ENCODE measurements at regions not wholly inside any gene's neighbourhood (a gene's known extent, or its start where the extent isn't known, plus 50 kb on each side); places are given as distances from the start of the nearest gene placed in this dataset.
A peak's percentile ranks its signal among the peaks of the same experiment; 100 is the strongest.

- H3K9ac ChIP-seq (ENCODE audit: insufficient read depth in 1 of 2, low read depth in 2 of 2, low read length in 2 of 2), result 0 out of 4 replicates have a peak overlapping the region, but pooled peaks of 1 of the 2 experiments have one; percentile 20
- ATAC-seq (no peak), DNase-seq (ENCODE audit: extremely low read depth in 1 of 4, low spot score in 3 of 4) (no peak), FAIRE-seq (no peak)
- POLR2A ChIA-PET, result interaction anchor here (0.6 kb wide), 1 partner anchor 106 kb away, joined by 4 read pairs; no protein-coding TSS in a partner anchor
- no peak overlapping the region for H2AFZ ChIP-seq (ENCODE audit: low read depth, low read length)
- WGBS (ENCODE audit: insufficient coverage, low coverage, missing lambda C conversion rate), result 2% methylated on average over 12 of the region's 12 CpGs
- H3K4me1 ChIP-seq (replicated peaks in 1 of 2; ENCODE audit: control insufficient read depth in 2 of 2, insufficient read depth in 2 of 2, low read length in 2 of 2), result no peaks in the 10 kb centered on the region
- BruUV-seq (replicated peaks), result no TSS peak
- H3K79me2 ChIP-seq (ENCODE audit: control insufficient read depth, insufficient read depth, low read length), result no peaks in the 10 kb centered on the region
- intact Hi-C loops (cut with micrococcal nuclease), result no loop called here
- H3K4me2 ChIP-seq (ENCODE audit: insufficient read depth, low read length), result no peak overlapping the region
- peaks cover 2 to 11% of the 10 kb centered on the region in 2 experiments; a peak in 2 of 5 replicates for H3K27me3 ChIP-seq (ENCODE audit: control insufficient read depth in 2 of 2, insufficient read depth in 2 of 2, low read length in 2 of 2)
- H3K27ac ChIP-seq (ENCODE audit: extremely low read depth, low read depth, low read length), result no peak overlapping the region
- H3K9me3 ChIP-seq (replicated peaks; ENCODE audit: control insufficient read depth, insufficient read depth, low read depth, low read length), result no peaks in the 10 kb centered on the region
- H3K4me3 ChIP-seq, result no peak overlapping the region
- in situ Hi-C loops (cut with MboI), result no loop called here
- CTCF ChIA-PET (ENCODE audit: low intra/inter-chr PET ratio), result no interaction called here
- H3K36me3 ChIP-seq (ENCODE audit: control insufficient read depth, insufficient read depth, low read length), result no peaks in the 10 kb centered on the region
- H3K9me1 ChIP-seq (ENCODE audit: control insufficient read depth, insufficient read depth, low read length), result no peaks in the 10 kb centered on the region
- H4K20me1 ChIP-seq (replicated peaks; ENCODE audit: control insufficient read depth, insufficient read depth, low read length), result no peaks in the 10 kb centered on the region; the same call in 1 of the 2 replicates
- no peak for TF ChIP-seq ZNF318 (IDR thresholded peaks at IDR 0.05; ENCODE audit: borderline replicate concordance in 1 of 2, low read depth in 1 of 2)
- no peak for TF ChIP-seq ETS1 (conservative IDR thresholded peaks at IDR 0.05; ENCODE audit: control insufficient read depth, low read depth, low read length)
- no peak for TF ChIP-seq ZNF121 (CRISPR knock-in tag; conservative IDR thresholded peaks at IDR 0.05)
- TF ChIP-seq ZNF184 (CRISPR knock-in tag; IDR thresholded peaks at IDR 0.05), result no peak
- no peak for TF ChIP-seq MYC (IDR thresholded peaks at IDR 0.05; ENCODE audit: low read depth, low read length)
- TF ChIP-seq MYC (CRISPR knock-in tag; IDR thresholded peaks at IDR 0.05; ENCODE audit: borderline replicate concordance, low read depth), result no peak
- TF ChIP-seq CBX1 (IDR thresholded peaks at IDR 0.05; ENCODE audit: low read depth), result no peak
- TF ChIP-seq PCBP2 (IDR thresholded peaks at IDR 0.05; ENCODE audit: low read depth, low read length, poor library complexity, severe bottlenecking), result no peak
- no peak for TF ChIP-seq CBX8 (IDR thresholded peaks at IDR 0.05; ENCODE audit: borderline replicate concordance, extremely low read depth, low read depth, low read length, poor library complexity, severe bottlenecking)
- TF ChIP-seq SMC3 (conservative IDR thresholded peaks at IDR 0.05; ENCODE audit: insufficient read depth, low read depth, low read length), result no peak
- TF ChIP-seq NFE2 (IDR thresholded peaks at IDR 0.05; ENCODE audit: low read depth), result no peak
- no peak for TF ChIP-seq MTA2 (IDR thresholded peaks at IDR 0.05; ENCODE audit: low read depth)
Measured at GRCh38 chr2:8392098-8392866, 289.6 kb upstream of the ID2 start.

Data from K562 (cell line).